GM21390 (cell line): ENCODE measurements at regions not wholly inside any gene's neighbourhood (a gene's known extent, or its start where the extent isn't known, plus 50 kb on each side); places are given as distances from the start of the nearest gene placed in this dataset.
"Not testable (repeated sequence)": the region's sequence is repeated elsewhere in the genome, so short reads cannot be mapped to it uniquely, and the experiment has no call there.

Experiments used
- ATAC-seq: cut with Tn5 transposase; IDR thresholded peaks from one replicate; pipeline ENCODE4 v1.9.1; 2021; ENCODE audit not compliant: unreplicated experiment

- ATAC-seq = no peak
Observed at GRCh38 chr4:60926624-60927023, 273.5 kb upstream of the ADGRL3 start.

- ATAC-seq = no peak
Observed at GRCh38 chr4:60930866-60931265, 269.3 kb upstream of the ADGRL3 start.

GRCh38 chr4:60934566-60935295, 265.4 kb upstream of the ADGRL3 start:
- ATAC-seq = no peak

- ATAC-seq = no peak
Observed at GRCh38 chr4:60938181-60938580, 261.9 kb upstream of the ADGRL3 start.

- no peak for ATAC-seq
Observed at GRCh38 chr4:60938621-60939020, 261.5 kb upstream of the ADGRL3 start.

- ATAC-seq = no peak
Observed at GRCh38 chr4:60944060-60944459, 256.1 kb upstream of the ADGRL3 start.

- ATAC-seq = no peak
Observed at GRCh38 chr4:60945641-60946040, 254.5 kb upstream of the ADGRL3 start.

GRCh38 chr4:60948008-60948407, 252.1 kb upstream of the ADGRL3 start:
- no peak for ATAC-seq

GRCh38 chr4:60952921-60953320, 247.2 kb upstream of the ADGRL3 start:
- no peak for ATAC-seq

- ATAC-seq = no peak
Observed at GRCh38 chr4:60953826-60954225, 246.3 kb upstream of the ADGRL3 start.

- ATAC-seq = no peak
Observed at GRCh38 chr4:60962286-60962685, 237.8 kb upstream of the ADGRL3 start.

- ATAC-seq = no peak
Observed at GRCh38 chr4:60981534-60981933, 218.6 kb upstream of the ADGRL3 start.

- no peak for ATAC-seq
Observed at GRCh38 chr4:60989141-60989540, 211.0 kb upstream of the ADGRL3 start.

GRCh38 chr4:60992037-60992436, 208.1 kb upstream of the ADGRL3 start:
- no peak for ATAC-seq

GRCh38 chr4:61003301-61003700, 196.8 kb upstream of the ADGRL3 start:
- no peak for ATAC-seq

GRCh38 chr4:61004651-61005170, 195.4 kb upstream of the ADGRL3 start:
- no peak for ATAC-seq

GRCh38 chr4:61011051-61011450, 189.1 kb upstream of the ADGRL3 start:
- ATAC-seq = no peak

- ATAC-seq = not testable (repeated sequence)
Observed at GRCh38 chr4:61011936-61012335, 188.2 kb upstream of the ADGRL3 start.

GRCh38 chr4:61024610-61025009, 175.5 kb upstream of the ADGRL3 start:
- no peak for ATAC-seq

GRCh38 chr4:61027939-61028338, 172.2 kb upstream of the ADGRL3 start:
- no peak for ATAC-seq

- ATAC-seq = no peak
Observed at GRCh38 chr4:61036071-61036684, 163.9 kb upstream of the ADGRL3 start.

- ATAC-seq = no peak
Observed at GRCh38 chr4:61041527-61041926, 158.6 kb upstream of the ADGRL3 start.

GRCh38 chr4:61044837-61045236, 155.3 kb upstream of the ADGRL3 start:
- ATAC-seq = no peak
